Hepatocyte (in vitro differentiated cells): ENCODE measurements at regions not wholly inside any gene's neighbourhood (a gene's known extent, or its start where the extent isn't known, plus 50 kb on each side); places are given as distances from the start of the nearest gene placed in this dataset.

Source experiments
- EZH2 ChIP-seq: fragments of 200-600 bp; sonication (generic); IDR thresholded peaks from 2 replicates; pipeline ENCODE4 v1.6.1; 2016; ENCODE audit warnings: antibody characterized with exemption, mild to moderate bottlenecking, borderline replicate concordance
- EZH2phosphoT487 ChIP-seq: fragments of 200-600 bp; sonication (generic); IDR thresholded peaks from one replicate; pipeline ENCODE4 v1.6.1; 2018; ENCODE audit warnings: antibody characterized with exemption, mild to moderate bottlenecking, low read depth, moderate library complexity; ENCODE audit not compliant: unreplicated experiment, severe bottlenecking
- TF ChIP-seq, protein P1 (sequence below): fragments of 200-600 bp; sonication (generic); IDR thresholded peaks from 2 replicates; pipeline ENCODE4 v1.5.1; 2016; ENCODE audit warnings: antibody characterized with exemption, mild to moderate bottlenecking; ENCODE audit not compliant: poor library complexity

DNA sequence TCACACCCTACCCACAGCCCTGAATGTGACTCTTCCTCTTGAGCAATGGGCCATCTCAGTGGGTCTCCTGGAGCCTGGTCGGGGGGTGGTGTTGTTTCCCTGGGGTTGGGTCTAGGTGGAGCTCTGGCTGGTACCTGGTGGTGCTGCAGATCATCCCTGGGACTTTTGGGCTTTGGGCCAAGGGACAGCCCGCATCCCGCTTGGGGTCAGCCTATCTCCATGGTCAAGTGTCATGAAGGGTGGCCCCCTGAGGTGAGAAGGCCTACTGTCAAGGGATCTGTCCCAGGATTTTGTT is 202.0 kb downstream of the UBE3A start:
- TF ChIP-seq, protein P1, sequence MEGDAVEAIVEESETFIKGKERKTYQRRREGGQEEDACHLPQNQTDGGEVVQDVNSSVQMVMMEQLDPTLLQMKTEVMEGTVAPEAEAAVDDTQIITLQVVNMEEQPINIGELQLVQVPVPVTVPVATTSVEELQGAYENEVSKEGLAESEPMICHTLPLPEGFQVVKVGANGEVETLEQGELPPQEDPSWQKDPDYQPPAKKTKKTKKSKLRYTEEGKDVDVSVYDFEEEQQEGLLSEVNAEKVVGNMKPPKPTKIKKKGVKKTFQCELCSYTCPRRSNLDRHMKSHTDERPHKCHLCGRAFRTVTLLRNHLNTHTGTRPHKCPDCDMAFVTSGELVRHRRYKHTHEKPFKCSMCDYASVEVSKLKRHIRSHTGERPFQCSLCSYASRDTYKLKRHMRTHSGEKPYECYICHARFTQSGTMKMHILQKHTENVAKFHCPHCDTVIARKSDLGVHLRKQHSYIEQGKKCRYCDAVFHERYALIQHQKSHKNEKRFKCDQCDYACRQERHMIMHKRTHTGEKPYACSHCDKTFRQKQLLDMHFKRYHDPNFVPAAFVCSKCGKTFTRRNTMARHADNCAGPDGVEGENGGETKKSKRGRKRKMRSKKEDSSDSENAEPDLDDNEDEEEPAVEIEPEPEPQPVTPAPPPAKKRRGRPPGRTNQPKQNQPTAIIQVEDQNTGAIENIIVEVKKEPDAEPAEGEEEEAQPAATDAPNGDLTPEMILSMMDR = no peak
- no peak for TF ChIP-seq EZH2
- no peak for TF ChIP-seq EZH2phosphoT487
